ENCODE measurements at regions not wholly inside any gene's neighbourhood (a gene's known extent, or its start where the extent isn't known, plus 50 kb on each side); places are given as distances from the start of the nearest gene placed in this dataset.

DNA sequence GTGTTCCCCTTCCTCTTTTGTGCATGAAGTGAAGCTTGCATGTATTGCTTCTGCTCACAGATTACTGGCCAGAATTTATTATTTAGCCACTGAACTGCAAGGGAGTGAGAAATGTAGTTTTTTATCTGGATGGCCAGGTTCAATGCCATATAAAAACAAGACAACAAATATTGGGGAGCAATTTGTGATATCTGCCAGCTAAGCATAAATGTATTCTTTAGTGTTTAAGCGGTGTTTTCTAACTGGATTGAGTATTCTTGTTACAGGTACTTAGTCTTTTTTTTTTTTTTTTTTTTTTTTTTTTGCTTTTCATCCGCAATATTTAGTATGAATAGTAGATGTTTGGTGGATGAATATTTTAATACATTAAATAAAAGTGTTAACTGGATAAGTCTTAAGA, 158.2 kb downstream of the TFAP2B start:
- TF ChIP-seq, protein P1, sequence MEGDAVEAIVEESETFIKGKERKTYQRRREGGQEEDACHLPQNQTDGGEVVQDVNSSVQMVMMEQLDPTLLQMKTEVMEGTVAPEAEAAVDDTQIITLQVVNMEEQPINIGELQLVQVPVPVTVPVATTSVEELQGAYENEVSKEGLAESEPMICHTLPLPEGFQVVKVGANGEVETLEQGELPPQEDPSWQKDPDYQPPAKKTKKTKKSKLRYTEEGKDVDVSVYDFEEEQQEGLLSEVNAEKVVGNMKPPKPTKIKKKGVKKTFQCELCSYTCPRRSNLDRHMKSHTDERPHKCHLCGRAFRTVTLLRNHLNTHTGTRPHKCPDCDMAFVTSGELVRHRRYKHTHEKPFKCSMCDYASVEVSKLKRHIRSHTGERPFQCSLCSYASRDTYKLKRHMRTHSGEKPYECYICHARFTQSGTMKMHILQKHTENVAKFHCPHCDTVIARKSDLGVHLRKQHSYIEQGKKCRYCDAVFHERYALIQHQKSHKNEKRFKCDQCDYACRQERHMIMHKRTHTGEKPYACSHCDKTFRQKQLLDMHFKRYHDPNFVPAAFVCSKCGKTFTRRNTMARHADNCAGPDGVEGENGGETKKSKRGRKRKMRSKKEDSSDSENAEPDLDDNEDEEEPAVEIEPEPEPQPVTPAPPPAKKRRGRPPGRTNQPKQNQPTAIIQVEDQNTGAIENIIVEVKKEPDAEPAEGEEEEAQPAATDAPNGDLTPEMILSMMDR (IDR thresholded peaks at IDR 0.05): no peak
- TF ChIP-seq EZH2 (IDR thresholded peaks at IDR 0.05; ENCODE audit: borderline replicate concordance, insufficient read depth, low read depth, low read length, poor library complexity, severe bottlenecking): no peak

Measured in B cell (primary cell).